HEK293T (cell line): ENCODE measurements at regions not wholly inside any gene's neighbourhood (a gene's known extent, or its start where the extent isn't known, plus 50 kb on each side); places are given as distances from the start of the nearest gene placed in this dataset.

Experiments used
- FOXA1 ChIP-seq: fragments of 450-650 bp; IDR thresholded peaks from 2 replicates; pipeline ENCODE4 v1.6.1; 2016; ENCODE audit warnings: mild to moderate bottlenecking
- FOXK2 ChIP-seq: fragments of 450-650 bp; IDR thresholded peaks from 2 replicates; pipeline ENCODE4 v1.6.1; 2016; ENCODE audit warnings: mild to moderate bottlenecking
- LEF1 ChIP-seq: fragments of 450-650 bp; IDR thresholded peaks from 2 replicates; pipeline ENCODE4 v1.6.1; 2017; ENCODE audit warnings: mild to moderate bottlenecking, borderline replicate concordance
- SP1 ChIP-seq: fragments of 450-650 bp; IDR thresholded peaks from 2 replicates; pipeline ENCODE4 v1.6.1; 2017

GRCh38 chr15:96234109-96234892, 96.2 kb upstream of the NR2F2 start:
- no peak for TF ChIP-seq SP1
- no peak for TF ChIP-seq FOXA1
- no peak for TF ChIP-seq FOXK2
- TF ChIP-seq LEF1: no peak
